Ishikawa (cell line): ENCODE measurements at regions not wholly inside any gene's neighbourhood (a gene's known extent, or its start where the extent isn't known, plus 50 kb on each side); places are given as distances from the start of the nearest gene placed in this dataset.

Experiments used
- EGR1 ChIP-seq: IDR thresholded peaks from 2 replicates; pipeline ENCODE4 v1.6.1; 2012
- EP300 ChIP-seq: IDR thresholded peaks from 2 replicates; pipeline ENCODE4 v1.6.1; 2012; ENCODE audit warnings: borderline replicate concordance
- FOXM1 ChIP-seq: IDR thresholded peaks from 2 replicates; pipeline ENCODE4 v1.6.1; 2012; ENCODE audit warnings: low read depth, borderline replicate concordance
- TEAD4 ChIP-seq: IDR thresholded peaks from 2 replicates; pipeline ENCODE4 v1.6.1; 2012
- TF ChIP-seq, protein P1 (sequence below): IDR thresholded peaks from 2 replicates; pipeline ENCODE4 v1.6.1; 2012; ENCODE audit warnings: low read depth, mild to moderate bottlenecking
- TF ChIP-seq, protein P2 (sequence below): IDR thresholded peaks from 2 replicates; pipeline ENCODE4 v1.6.1; 2012

DNA sequence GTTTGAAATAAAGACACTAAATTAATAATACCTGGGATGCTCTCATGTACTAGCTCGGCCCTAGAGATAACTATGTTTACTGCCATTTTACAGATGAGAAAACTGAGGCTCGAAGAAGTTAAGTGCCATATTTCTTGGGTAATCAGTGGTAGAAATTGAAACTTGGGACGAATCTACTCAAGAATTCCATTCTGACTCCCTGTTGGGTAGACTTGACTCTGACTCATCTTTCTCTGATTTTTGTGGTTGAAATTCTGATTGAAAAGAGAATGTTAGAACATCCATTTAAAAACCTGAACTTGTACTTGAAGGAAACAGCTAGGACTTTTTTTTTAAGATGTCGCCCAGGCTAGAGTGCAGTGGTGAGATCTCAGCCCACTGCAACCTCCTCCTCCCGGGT, 50.1 kb upstream of the NSUN7 start:
- TF ChIP-seq, protein P1, sequence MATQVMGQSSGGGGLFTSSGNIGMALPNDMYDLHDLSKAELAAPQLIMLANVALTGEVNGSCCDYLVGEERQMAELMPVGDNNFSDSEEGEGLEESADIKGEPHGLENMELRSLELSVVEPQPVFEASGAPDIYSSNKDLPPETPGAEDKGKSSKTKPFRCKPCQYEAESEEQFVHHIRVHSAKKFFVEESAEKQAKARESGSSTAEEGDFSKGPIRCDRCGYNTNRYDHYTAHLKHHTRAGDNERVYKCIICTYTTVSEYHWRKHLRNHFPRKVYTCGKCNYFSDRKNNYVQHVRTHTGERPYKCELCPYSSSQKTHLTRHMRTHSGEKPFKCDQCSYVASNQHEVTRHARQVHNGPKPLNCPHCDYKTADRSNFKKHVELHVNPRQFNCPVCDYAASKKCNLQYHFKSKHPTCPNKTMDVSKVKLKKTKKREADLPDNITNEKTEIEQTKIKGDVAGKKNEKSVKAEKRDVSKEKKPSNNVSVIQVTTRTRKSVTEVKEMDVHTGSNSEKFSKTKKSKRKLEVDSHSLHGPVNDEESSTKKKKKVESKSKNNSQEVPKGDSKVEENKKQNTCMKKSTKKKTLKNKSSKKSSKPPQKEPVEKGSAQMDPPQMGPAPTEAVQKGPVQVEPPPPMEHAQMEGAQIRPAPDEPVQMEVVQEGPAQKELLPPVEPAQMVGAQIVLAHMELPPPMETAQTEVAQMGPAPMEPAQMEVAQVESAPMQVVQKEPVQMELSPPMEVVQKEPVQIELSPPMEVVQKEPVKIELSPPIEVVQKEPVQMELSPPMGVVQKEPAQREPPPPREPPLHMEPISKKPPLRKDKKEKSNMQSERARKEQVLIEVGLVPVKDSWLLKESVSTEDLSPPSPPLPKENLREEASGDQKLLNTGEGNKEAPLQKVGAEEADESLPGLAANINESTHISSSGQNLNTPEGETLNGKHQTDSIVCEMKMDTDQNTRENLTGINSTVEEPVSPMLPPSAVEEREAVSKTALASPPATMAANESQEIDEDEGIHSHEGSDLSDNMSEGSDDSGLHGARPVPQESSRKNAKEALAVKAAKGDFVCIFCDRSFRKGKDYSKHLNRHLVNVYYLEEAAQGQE, result no peak
- TF ChIP-seq FOXM1 (no peak), EGR1 (no peak), TEAD4 (no peak), EP300 (no peak)
- TF ChIP-seq, protein P2, sequence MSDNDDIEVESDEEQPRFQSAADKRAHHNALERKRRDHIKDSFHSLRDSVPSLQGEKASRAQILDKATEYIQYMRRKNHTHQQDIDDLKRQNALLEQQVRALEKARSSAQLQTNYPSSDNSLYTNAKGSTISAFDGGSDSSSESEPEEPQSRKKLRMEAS, result no peak
